SK-N-SH (cell line): ENCODE measurements at regions not wholly inside any gene's neighbourhood (a gene's known extent, or its start where the extent isn't known, plus 50 kb on each side); places are given as distances from the start of the nearest gene placed in this dataset.

Source experiments
- CTCF ChIP-seq: fragments of 200-600 bp; sonication (generic); IDR thresholded peaks from 2 replicates; pipeline ENCODE4 v1.6.1; 2017; ENCODE audit warnings: antibody characterized with exemption, mild to moderate bottlenecking, moderate library complexity
- EP300 ChIP-seq, 2 experiments: IDR thresholded peaks; 2 replicates each; pipeline versions ENCODE4 v1.4.0 to v1.6.1; 2012; ENCODE audit warnings: borderline replicate concordance in 1 of 2, low read depth in 1 of 2, low read length in 1 of 2
- FOSL2 ChIP-seq: IDR thresholded peaks from 2 replicates; pipeline ENCODE4 v1.4.0; 2012; ENCODE audit warnings: low read depth, mild to moderate bottlenecking, moderate library complexity, borderline replicate concordance
- TEAD4 ChIP-seq: IDR thresholded peaks from 2 replicates; pipeline ENCODE4 v1.4.0; 2012; ENCODE audit warnings: mild to moderate bottlenecking, borderline replicate concordance; ENCODE audit not compliant: insufficient read depth

GRCh38 chr3:13207578-13207922 is 134.3 kb upstream of the IQSEC1 start:
- TF ChIP-seq CTCF (no peak), FOSL2 (no peak), EP300 (IDR thresholded peaks at IDR 0.05; ENCODE audit: borderline replicate concordance in 1 of 2, low read depth in 1 of 2, low read length in 1 of 2) (no peak), TEAD4 (no peak)
